ENCODE measurements at regions not wholly inside any gene's neighbourhood (a gene's known extent, or its start where the extent isn't known, plus 50 kb on each side); places are given as distances from the start of the nearest gene placed in this dataset.

DNA sequence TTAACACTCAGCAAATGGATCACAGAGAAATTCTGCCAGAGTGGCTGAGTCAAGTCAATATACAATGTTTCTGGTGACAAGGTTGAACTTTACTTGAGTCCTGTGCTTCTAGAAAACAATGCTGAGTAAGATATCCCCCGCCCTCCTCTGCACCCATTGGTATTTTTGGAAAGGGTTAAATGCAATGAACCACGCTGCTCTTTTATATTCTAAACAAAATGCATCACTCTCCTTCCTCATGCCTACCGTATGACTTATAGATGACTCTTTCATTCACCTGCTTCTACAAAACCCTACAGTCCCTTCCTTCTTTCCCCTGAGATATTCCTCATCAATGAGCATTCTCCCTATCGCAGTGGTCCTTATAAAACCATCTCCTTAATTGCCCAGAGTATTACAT, 168.8 kb downstream of the TXNL1 start:
- TF ChIP-seq CTCF (IDR thresholded peaks at IDR 0.05) (no peak), POLR2AphosphoS5 (IDR thresholded peaks at IDR 0.05) (no peak)

Data from prostate gland (tissue), 2 donors.